Tibial nerve (tissue), 4 donors: ENCODE measurements at regions not wholly inside any gene's neighbourhood (a gene's known extent, or its start where the extent isn't known, plus 50 kb on each side); places are given as distances from the start of the nearest gene placed in this dataset.

ENCODE experiments used
- CTCF ChIP-seq, 5 experiments: fragments of 200-600 bp in 3 of 5; fragments of 450-650 bp in 2 of 5; sonication (generic) in 3 of 5; IDR thresholded peaks; one replicate each; pipeline ENCODE4 v1.5.1; 2016 to 2019; ENCODE audit warnings: antibody characterized with exemption in 5 of 5, mild to moderate bottlenecking in 3 of 5, moderate library complexity in 2 of 5
- EP300 ChIP-seq, 2 donors: sonication (generic); formaldehyde crosslinking; IDR thresholded peaks; one replicate each; pipeline ENCODE4 v1.6.1; 2017; ENCODE audit warnings: antibody characterized with exemption in 2 of 2, mild to moderate bottlenecking in 1 of 2
- POLR2A ChIP-seq, 2 donors: fragments of 450-650 bp; IDR thresholded peaks; one replicate each; pipeline ENCODE4 v1.6.1; 2017; ENCODE audit warnings: antibody characterized with exemption in 2 of 2, mild to moderate bottlenecking in 2 of 2, moderate library complexity in 2 of 2

- no peak for TF ChIP-seq CTCF (IDR thresholded peaks at IDR 0.05)
- TF ChIP-seq POLR2A (IDR thresholded peaks at IDR 0.05) = no peak
- TF ChIP-seq EP300 (IDR thresholded peaks at IDR 0.05) = no peak
Observed at GRCh38 chr5:29654954-29655353, 1538.5 kb upstream of the CDH6 start.
